Neutrophil (primary cell): ENCODE measurements at regions not wholly inside any gene's neighbourhood (a gene's known extent, or its start where the extent isn't known, plus 50 kb on each side); places are given as distances from the start of the nearest gene placed in this dataset.
"Not testable (repeated sequence)": the region's sequence is repeated elsewhere in the genome, so short reads cannot be mapped to it uniquely, and the experiment has no call there.

Experiments used
- H3K27ac ChIP-seq: fragments of 200-600 bp; sonication (generic); 2 replicates; pipeline ENCODE4 v1.5.1; 2016; ENCODE audit warnings: mild to moderate bottlenecking, moderate library complexity
- H3K27me3 ChIP-seq: fragments of 200-600 bp; sonication (generic); 2 replicates; pipeline ENCODE4 v1.6.0; 2016; ENCODE audit warnings: mild to moderate bottlenecking
- H3K36me3 ChIP-seq: fragments of 200-600 bp; sonication (generic); 2 replicates; pipeline ENCODE4 v1.5.1; 2017
- H3K4me1 ChIP-seq, 2 experiments: fragments of 200-600 bp in 1 of 2; sonication (generic) in 1 of 2; 1 replicate in 1 of 2; 2 replicates in 1 of 2; pipeline versions ENCODE4 v1.5.1 to v1.6.1; 2013 to 2016; ENCODE audit warnings: low read depth in 1 of 2, low read length in 1 of 2, mild to moderate bottlenecking in 1 of 2, moderate library complexity in 1 of 2; ENCODE audit not compliant: control insufficient read depth in 1 of 2, insufficient read depth in 1 of 2
- H3K4me3 ChIP-seq, 2 experiments: fragments of 200-600 bp in 1 of 2; sonication (generic) in 1 of 2; 1 replicate in 1 of 2; 2 replicates in 1 of 2; pipeline ENCODE4 v1.5.1; 2013 to 2016; ENCODE audit warnings: low read depth in 1 of 2, low read length in 1 of 2, mild to moderate bottlenecking in 1 of 2, moderate library complexity in 1 of 2
- H3K9me3 ChIP-seq: fragments of 200-600 bp; sonication (generic); 2 replicates; pipeline ENCODE4 v1.5.1; 2016
- TF ChIP-seq, protein P1 (sequence below): fragments of 200-600 bp; sonication (generic); IDR thresholded peaks from 2 replicates; pipeline ENCODE4 v1.5.1; 2016; ENCODE audit warnings: antibody characterized with exemption

DNA sequence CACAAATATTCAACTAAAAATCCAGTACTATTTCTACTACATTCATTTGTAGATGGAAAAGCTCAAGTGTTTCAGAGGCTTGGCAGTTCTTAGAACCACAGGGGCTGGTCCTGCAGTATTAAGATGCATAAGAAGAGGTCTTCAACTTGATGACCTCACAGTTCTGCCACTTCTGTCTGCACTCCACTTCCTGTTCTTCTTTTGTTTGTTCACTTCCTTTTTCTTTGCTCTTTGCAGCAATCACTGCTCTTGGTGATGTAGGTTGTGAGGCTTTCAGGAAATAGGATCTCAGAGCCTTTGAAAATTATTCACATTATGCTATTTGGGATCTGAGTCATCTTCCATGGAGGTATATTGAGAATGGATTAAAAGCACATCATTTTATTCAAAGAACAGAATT is 602.0 kb upstream of the CPEB2 start:
- Histone ChIP-seq H3K4me1 (no peaks in the 10 kb centered on the region), H3K36me3 (no peaks in the 10 kb centered on the region), H3K27me3 (no peaks in the 10 kb centered on the region), H3K4me3 (no peak overlapping the region), H3K27ac (no peak overlapping the region), H3K9me3 (no peaks in the 10 kb centered on the region)
- TF ChIP-seq, protein P1, sequence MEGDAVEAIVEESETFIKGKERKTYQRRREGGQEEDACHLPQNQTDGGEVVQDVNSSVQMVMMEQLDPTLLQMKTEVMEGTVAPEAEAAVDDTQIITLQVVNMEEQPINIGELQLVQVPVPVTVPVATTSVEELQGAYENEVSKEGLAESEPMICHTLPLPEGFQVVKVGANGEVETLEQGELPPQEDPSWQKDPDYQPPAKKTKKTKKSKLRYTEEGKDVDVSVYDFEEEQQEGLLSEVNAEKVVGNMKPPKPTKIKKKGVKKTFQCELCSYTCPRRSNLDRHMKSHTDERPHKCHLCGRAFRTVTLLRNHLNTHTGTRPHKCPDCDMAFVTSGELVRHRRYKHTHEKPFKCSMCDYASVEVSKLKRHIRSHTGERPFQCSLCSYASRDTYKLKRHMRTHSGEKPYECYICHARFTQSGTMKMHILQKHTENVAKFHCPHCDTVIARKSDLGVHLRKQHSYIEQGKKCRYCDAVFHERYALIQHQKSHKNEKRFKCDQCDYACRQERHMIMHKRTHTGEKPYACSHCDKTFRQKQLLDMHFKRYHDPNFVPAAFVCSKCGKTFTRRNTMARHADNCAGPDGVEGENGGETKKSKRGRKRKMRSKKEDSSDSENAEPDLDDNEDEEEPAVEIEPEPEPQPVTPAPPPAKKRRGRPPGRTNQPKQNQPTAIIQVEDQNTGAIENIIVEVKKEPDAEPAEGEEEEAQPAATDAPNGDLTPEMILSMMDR, result no peak

DNA sequence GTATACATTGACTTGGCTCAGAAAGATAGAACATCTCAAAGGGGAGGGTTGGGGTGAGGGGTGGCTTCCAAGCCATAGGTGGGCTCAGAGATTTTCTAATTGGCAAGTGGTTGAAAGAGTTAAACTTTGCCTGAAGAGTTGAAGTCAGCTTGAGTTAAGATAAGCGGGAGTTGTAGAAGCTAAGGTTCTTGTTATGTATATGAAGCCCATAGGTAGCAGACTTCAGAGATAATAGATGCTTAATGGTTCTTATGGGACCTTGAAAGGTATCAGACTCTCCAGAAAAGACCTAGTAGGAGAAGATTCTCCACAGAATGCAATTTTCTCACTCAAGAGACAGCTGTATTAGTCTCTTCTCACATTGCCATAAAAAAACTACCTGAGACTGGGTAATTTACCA is 599.1 kb upstream of the CPEB2 start:
- TF ChIP-seq, protein P1, result no peak
- H3K4me3 ChIP-seq, result no peak overlapping the region
- H3K4me1 ChIP-seq, result no peaks in the 10 kb centered on the region
- H3K36me3 ChIP-seq, result no peaks in the 10 kb centered on the region
- H3K27ac ChIP-seq, result no peak overlapping the region
- H3K9me3 ChIP-seq, result no peaks in the 10 kb centered on the region
- H3K27me3 ChIP-seq, result no peaks in the 10 kb centered on the region

DNA sequence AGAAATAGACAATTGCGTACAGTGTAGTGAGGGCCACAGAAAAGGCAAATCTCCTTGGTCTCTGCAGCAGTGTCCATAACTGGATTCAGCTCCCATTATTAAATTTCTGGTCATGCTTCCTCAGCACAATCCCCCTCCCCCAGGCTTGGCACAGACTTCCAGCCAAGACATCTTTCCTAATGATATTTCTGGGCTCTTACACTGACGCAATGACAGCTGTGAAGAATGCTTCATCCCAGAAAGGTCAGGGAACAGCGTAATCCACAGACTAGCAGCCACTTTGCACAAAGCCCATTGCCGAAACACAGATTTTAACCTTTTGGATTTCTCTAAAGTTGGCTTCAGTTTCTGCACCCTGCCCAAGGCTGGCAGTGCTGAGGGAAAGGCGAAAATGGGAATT is 597.6 kb upstream of the CPEB2 start:
- Histone ChIP-seq H3K4me1 (no peaks in the 10 kb centered on the region), H3K36me3 (no peaks in the 10 kb centered on the region), H3K27me3 (no peaks in the 10 kb centered on the region), H3K4me3 (no peak overlapping the region), H3K27ac (no peak overlapping the region), H3K9me3 (no peaks in the 10 kb centered on the region)
- TF ChIP-seq, protein P1, result no peak

DNA sequence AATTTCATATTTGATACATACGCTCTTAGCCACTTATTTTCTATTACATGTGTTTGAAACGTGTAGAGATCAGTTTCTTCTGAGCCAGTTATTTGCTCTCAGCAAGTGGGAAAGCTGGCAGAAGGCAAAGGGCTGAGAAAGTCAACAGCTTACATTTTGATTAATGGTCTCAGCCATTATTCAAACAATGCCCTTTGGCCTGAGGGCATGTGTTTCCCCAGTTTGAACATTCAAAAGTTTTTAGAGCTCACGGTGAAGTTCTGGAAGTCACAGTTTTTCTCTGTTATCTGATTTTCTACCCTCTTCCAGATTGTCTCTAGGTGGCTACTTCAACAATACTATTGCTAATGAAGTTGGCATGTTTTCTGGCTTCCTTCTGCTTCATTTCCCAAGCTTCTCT is 591.8 kb upstream of the CPEB2 start:
- no peak overlapping the region for H3K4me3 ChIP-seq
- H3K27ac ChIP-seq, result no peak overlapping the region
- no peaks in the 10 kb centered on the region for H3K27me3 ChIP-seq
- no peaks in the 10 kb centered on the region for H3K9me3 ChIP-seq
- TF ChIP-seq, protein P1, result no peak
- no peaks in the 10 kb centered on the region for H3K36me3 ChIP-seq
- no peaks in the 10 kb centered on the region for H3K4me1 ChIP-seq

DNA sequence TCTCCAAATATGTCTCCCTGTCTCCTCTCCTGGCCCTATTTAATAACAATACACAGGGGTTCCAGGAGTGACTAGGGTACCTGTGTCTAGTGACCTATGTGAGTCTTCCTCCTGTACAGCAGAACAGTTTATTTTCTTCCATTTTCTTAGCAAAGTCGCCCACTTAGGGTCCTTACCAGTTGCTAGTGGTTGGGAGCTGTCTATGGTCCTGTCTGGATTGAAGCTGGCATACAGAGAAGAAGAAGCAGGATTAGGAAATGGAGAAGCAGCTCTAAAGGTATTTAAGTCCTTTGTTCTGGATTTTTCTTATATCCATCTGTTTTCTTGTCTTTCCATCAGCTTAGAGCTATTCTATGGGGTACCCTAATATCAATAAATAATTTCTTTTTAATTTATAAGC is 587.1 kb upstream of the CPEB2 start:
- TF ChIP-seq, protein P1, result no peak
- no peaks in the 10 kb centered on the region for H3K4me1 ChIP-seq
- no peaks in the 10 kb centered on the region for H3K36me3 ChIP-seq
- H3K27ac ChIP-seq, result no peak overlapping the region
- H3K9me3 ChIP-seq, result no peaks in the 10 kb centered on the region
- no peaks in the 10 kb centered on the region for H3K27me3 ChIP-seq
- H3K4me3 ChIP-seq, result no peak overlapping the region

DNA sequence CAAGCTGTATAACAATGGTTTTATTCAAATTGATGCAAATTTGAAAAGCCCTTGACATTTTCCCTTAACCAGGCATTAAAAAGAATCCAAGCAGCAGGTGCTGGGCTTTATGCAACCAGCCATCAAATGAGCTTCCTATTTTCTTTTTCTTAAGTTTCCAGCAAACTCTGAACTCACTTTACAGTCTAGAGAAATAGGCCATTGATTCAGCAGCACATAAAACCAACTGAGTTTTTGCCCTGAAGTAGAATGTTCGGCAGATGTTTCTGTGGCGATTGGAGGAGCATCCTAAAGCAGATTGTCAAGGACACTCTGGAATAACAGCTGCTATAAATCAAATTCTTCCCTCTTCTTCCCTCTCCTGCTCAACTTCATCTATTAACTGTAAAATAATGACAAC is 582.8 kb upstream of the CPEB2 start:
- H3K4me1 ChIP-seq, result no peaks in the 10 kb centered on the region
- H3K27ac ChIP-seq, result no peak overlapping the region
- H3K4me3 ChIP-seq, result no peak overlapping the region
- no peaks in the 10 kb centered on the region for H3K9me3 ChIP-seq
- no peaks in the 10 kb centered on the region for H3K27me3 ChIP-seq
- TF ChIP-seq, protein P1, result no peak
- H3K36me3 ChIP-seq, result no peaks in the 10 kb centered on the region

DNA sequence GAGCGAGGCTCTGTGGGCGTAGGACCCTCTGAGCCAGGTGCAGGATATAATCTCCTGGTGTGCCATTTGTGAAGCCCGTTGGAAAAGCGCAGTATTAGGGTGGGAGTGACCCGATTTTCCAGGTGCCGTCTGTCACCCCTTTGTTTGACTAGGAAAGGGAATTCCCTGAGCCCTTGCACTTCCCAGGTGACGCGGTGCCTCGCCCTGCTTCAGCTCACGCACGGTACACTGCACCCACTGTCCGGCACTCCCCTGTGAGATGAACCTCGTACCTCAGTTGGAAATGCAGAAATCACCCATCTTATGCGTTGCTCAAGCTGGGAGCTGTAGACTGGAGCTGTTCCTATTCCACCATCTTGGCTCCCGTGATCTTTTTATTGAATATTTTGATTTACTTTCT is 576.0 kb upstream of the CPEB2 start:
- not testable (repeated sequence) for H3K4me3 ChIP-seq, H3K27ac ChIP-seq, H3K36me3 ChIP-seq, H3K9me3 ChIP-seq, H3K27me3 ChIP-seq, H3K4me1 ChIP-seq
